ES-I3 (cell line): ENCODE measurements at regions not wholly inside any gene's neighbourhood (a gene's known extent, or its start where the extent isn't known, plus 50 kb on each side); places are given as distances from the start of the nearest gene placed in this dataset.

Experiments
- H3K36me3 ChIP-seq: 2 replicates; pipeline ENCODE4 v1.6.1; 2013; ENCODE audit warnings: mild to moderate bottlenecking, low read length, control low read depth, moderate library complexity; ENCODE audit not compliant: insufficient read depth
- H3K4me1 ChIP-seq: 2 replicates; pipeline ENCODE4 v1.6.1; 2013; ENCODE audit warnings: mild to moderate bottlenecking, control low read depth, low read length; ENCODE audit not compliant: insufficient read depth
- H3K9ac ChIP-seq: 2 replicates; pipeline ENCODE4 v1.6.1; 2013; ENCODE audit warnings: low read depth, mild to moderate bottlenecking, low read length, moderate library complexity
- H3K9me3 ChIP-seq: 2 replicates; pipeline ENCODE4 v1.6.1; 2013; ENCODE audit warnings: mild to moderate bottlenecking, low read length, moderate library complexity; ENCODE audit not compliant: control insufficient read depth, insufficient read depth

GRCh38 chr10:9992661-9993060, 1025.0 kb upstream of the CELF2 start:
- Histone ChIP-seq H3K36me3 (no peaks in the 10 kb centered on the region), H3K4me1 (no peaks in the 10 kb centered on the region), H3K9ac (no peak overlapping the region), H3K9me3 (no peaks in the 10 kb centered on the region)

- Histone ChIP-seq H3K9ac (no peak overlapping the region), H3K9me3 (no peaks in the 10 kb centered on the region), H3K36me3 (no peaks in the 10 kb centered on the region), H3K4me1 (no peaks in the 10 kb centered on the region)
These were observed 1023.5 kb upstream of the CELF2 start for GRCh38 chr10:9994131-9994530.

GRCh38 chr10:9999627-10000026, 1018.0 kb upstream of the CELF2 start:
- Histone ChIP-seq H3K36me3 (no peaks in the 10 kb centered on the region), H3K9ac (no peak overlapping the region), H3K4me1 (no peaks in the 10 kb centered on the region), H3K9me3 (no peaks in the 10 kb centered on the region)

GRCh38 chr10:10007957-10008356, 1009.7 kb upstream of the CELF2 start:
- peaks cover 5% of the 10 kb centered on the region; the same call in 1 of the 2 replicates for H3K4me1 ChIP-seq
- no peaks in the 10 kb centered on the region for H3K9me3 ChIP-seq
- no peak overlapping the region for H3K9ac ChIP-seq
- H3K36me3 ChIP-seq, result no peaks in the 10 kb centered on the region

GRCh38 chr10:10010397-10010796, 1007.3 kb upstream of the CELF2 start:
- no peaks in the 10 kb centered on the region for H3K36me3 ChIP-seq
- no peaks in the 10 kb centered on the region for H3K9me3 ChIP-seq
- H3K9ac ChIP-seq, result no peak overlapping the region
- peaks cover 5% of the 10 kb centered on the region; the same call in 1 of the 2 replicates for H3K4me1 ChIP-seq

- H3K9me3 ChIP-seq, result no peaks in the 10 kb centered on the region
- peaks cover 5% of the 10 kb centered on the region; the same call in 1 of the 2 replicates for H3K4me1 ChIP-seq
- H3K9ac ChIP-seq, result no peak overlapping the region
- H3K36me3 ChIP-seq, result no peaks in the 10 kb centered on the region
These were observed 1002.8 kb upstream of the CELF2 start for GRCh38 chr10:10014846-10015245.

- H3K36me3 ChIP-seq, result no peaks in the 10 kb centered on the region
- H3K9me3 ChIP-seq, result no peaks in the 10 kb centered on the region; the same call in 1 of the 2 replicates
- no peak overlapping the region for H3K9ac ChIP-seq
- H3K4me1 ChIP-seq, result no peaks in the 10 kb centered on the region
These were observed 1000.0 kb upstream of the CELF2 start for GRCh38 chr10:10017716-10018115.

GRCh38 chr10:10020945-10021344, 996.7 kb upstream of the CELF2 start:
- Histone ChIP-seq H3K36me3 (no peaks in the 10 kb centered on the region), H3K9me3 (no peaks in the 10 kb centered on the region; the same call in 1 of the 2 replicates), H3K4me1 (no peaks in the 10 kb centered on the region), H3K9ac (no peak overlapping the region)

- H3K9me3 ChIP-seq, result no peaks in the 10 kb centered on the region
- no peak overlapping the region for H3K9ac ChIP-seq
- H3K4me1 ChIP-seq, result no peaks in the 10 kb centered on the region
- no peaks in the 10 kb centered on the region for H3K36me3 ChIP-seq
These were observed 984.7 kb upstream of the CELF2 start for GRCh38 chr10:10032991-10033390.

GRCh38 chr10:10038348-10038747, 979.3 kb upstream of the CELF2 start:
- Histone ChIP-seq H3K4me1 (no peaks in the 10 kb centered on the region), H3K9me3 (no peaks in the 10 kb centered on the region), H3K36me3 (no peaks in the 10 kb centered on the region), H3K9ac (no peak overlapping the region)

- Histone ChIP-seq H3K4me1 (no peaks in the 10 kb centered on the region), H3K9me3 (no peaks in the 10 kb centered on the region), H3K36me3 (no peaks in the 10 kb centered on the region), H3K9ac (no peak overlapping the region)
These were observed 978.1 kb upstream of the CELF2 start for GRCh38 chr10:10039595-10039994.

GRCh38 chr10:10043083-10043482, 974.6 kb upstream of the CELF2 start:
- Histone ChIP-seq H3K9ac (no peak overlapping the region), H3K36me3 (no peaks in the 10 kb centered on the region), H3K4me1 (no peaks in the 10 kb centered on the region), H3K9me3 (no peaks in the 10 kb centered on the region)

- Histone ChIP-seq H3K36me3 (no peaks in the 10 kb centered on the region), H3K9ac (no peak overlapping the region), H3K9me3 (no peaks in the 10 kb centered on the region), H3K4me1 (no peaks in the 10 kb centered on the region)
These were observed 972.5 kb upstream of the CELF2 start for GRCh38 chr10:10044922-10045764.

- Histone ChIP-seq H3K9me3 (no peaks in the 10 kb centered on the region), H3K9ac (no peak overlapping the region), H3K36me3 (no peaks in the 10 kb centered on the region), H3K4me1 (no peaks in the 10 kb centered on the region)
These were observed 972.0 kb upstream of the CELF2 start for GRCh38 chr10:10045765-10046028.

GRCh38 chr10:10047426-10047825, 970.2 kb upstream of the CELF2 start:
- no peak overlapping the region for H3K9ac ChIP-seq
- H3K9me3 ChIP-seq, result no peaks in the 10 kb centered on the region
- no peaks in the 10 kb centered on the region for H3K36me3 ChIP-seq
- no peaks in the 10 kb centered on the region for H3K4me1 ChIP-seq
